Stimulated activated CD4-positive, alpha-beta T cell treated with anti-CD3 and anti-CD28 coated beads, Interleukin-1b, Interleukin-23, amount 100 ng/mL, for 48 hours (primary cell): ENCODE measurements at regions not wholly inside any gene's neighbourhood (a gene's known extent, or its start where the extent isn't known, plus 50 kb on each side); places are given as distances from the start of the nearest gene placed in this dataset.

Experiments used
- DNase-seq: peaks from one replicate; pipeline ENCODE4 v3.0.0-alpha.2; 2020

GRCh38 chr16:64147941-64148340 lies 973.9 kb downstream of the CDH11 start:
- no peak for DNase-seq

GRCh38 chr16:64144617-64145016 lies 977.2 kb downstream of the CDH11 start:
- DNase-seq, result no peak

- no peak for DNase-seq
Observed at GRCh38 chr16:64138621-64139020, 983.2 kb downstream of the CDH11 start.

GRCh38 chr16:64138006-64138405 lies 983.9 kb downstream of the CDH11 start:
- no peak for DNase-seq

- DNase-seq, result no peak
Observed at GRCh38 chr16:64136743-64137142, 985.1 kb downstream of the CDH11 start.

- DNase-seq, result no peak
Observed at GRCh38 chr16:64136314-64136713, 985.5 kb downstream of the CDH11 start.

- DNase-seq, result no peak
Observed at GRCh38 chr16:64133366-64133765, 988.5 kb downstream of the CDH11 start.

GRCh38 chr16:64132759-64133361 lies 989.0 kb downstream of the CDH11 start:
- no peak for DNase-seq

- DNase-seq, result no peak
Observed at GRCh38 chr16:64132190-64132589, 989.7 kb downstream of the CDH11 start.

- no peak for DNase-seq
Observed at GRCh38 chr16:64131423-64131822, 990.4 kb downstream of the CDH11 start.

- DNase-seq, result no peak
Observed at GRCh38 chr16:64130140-64130539, 991.7 kb downstream of the CDH11 start.

- no peak for DNase-seq
Observed at GRCh38 chr16:64122177-64122576, 999.7 kb downstream of the CDH11 start.

- no peak for DNase-seq
Observed at GRCh38 chr16:64121473-64121872, 1000.4 kb downstream of the CDH11 start.

- no peak for DNase-seq
Observed at GRCh38 chr16:64116151-64116550, 1005.7 kb downstream of the CDH11 start.

- DNase-seq, result no peak
Observed at GRCh38 chr16:64109241-64109640, 1012.6 kb downstream of the CDH11 start.

GRCh38 chr16:64102654-64103053 lies 1019.2 kb downstream of the CDH11 start:
- no peak for DNase-seq

GRCh38 chr16:64098451-64098850 lies 1023.4 kb downstream of the CDH11 start:
- no peak for DNase-seq

GRCh38 chr16:64096689-64097088 lies 1025.2 kb downstream of the CDH11 start:
- DNase-seq, result no peak

- no peak for DNase-seq
Observed at GRCh38 chr16:64094992-64095634, 1026.8 kb downstream of the CDH11 start.

- no peak for DNase-seq
Observed at GRCh38 chr16:64094181-64094965, 1027.5 kb downstream of the CDH11 start.

- DNase-seq, result no peak
Observed at GRCh38 chr16:64092271-64092670, 1029.6 kb downstream of the CDH11 start.

- no peak for DNase-seq
Observed at GRCh38 chr16:64090327-64090726, 1031.5 kb downstream of the CDH11 start.

- DNase-seq, result no peak
Observed at GRCh38 chr16:64089697-64090096, 1032.2 kb downstream of the CDH11 start.

- no peak for DNase-seq
Observed at GRCh38 chr16:64088838-64089237, 1033.0 kb downstream of the CDH11 start.
